Vagina (tissue), 2 donors: ENCODE measurements at regions not wholly inside any gene's neighbourhood (a gene's known extent, or its start where the extent isn't known, plus 50 kb on each side); places are given as distances from the start of the nearest gene placed in this dataset.

Experiments used
- POLR2AphosphoS5 ChIP-seq, 2 donors: sonication (generic); formaldehyde crosslinking; IDR thresholded peaks; one replicate each; pipeline ENCODE4 v1.9.0; 2017; ENCODE audit warnings: antibody characterized with exemption in 2 of 2, mild to moderate bottlenecking in 2 of 2, low read depth in 1 of 2; ENCODE audit not compliant: insufficient read depth in 1 of 2
- TF ChIP-seq, protein P1 (sequence below), 3 experiments: fragments of 450-650 bp in 2 of 3; fragments of 200-600 bp in 1 of 3; sonication (generic) in 1 of 3; IDR thresholded peaks; one replicate each; pipeline ENCODE4 v1.5.1; 2017 to 2019; ENCODE audit warnings: antibody characterized with exemption in 3 of 3, mild to moderate bottlenecking in 2 of 3, moderate library complexity in 2 of 3

DNA sequence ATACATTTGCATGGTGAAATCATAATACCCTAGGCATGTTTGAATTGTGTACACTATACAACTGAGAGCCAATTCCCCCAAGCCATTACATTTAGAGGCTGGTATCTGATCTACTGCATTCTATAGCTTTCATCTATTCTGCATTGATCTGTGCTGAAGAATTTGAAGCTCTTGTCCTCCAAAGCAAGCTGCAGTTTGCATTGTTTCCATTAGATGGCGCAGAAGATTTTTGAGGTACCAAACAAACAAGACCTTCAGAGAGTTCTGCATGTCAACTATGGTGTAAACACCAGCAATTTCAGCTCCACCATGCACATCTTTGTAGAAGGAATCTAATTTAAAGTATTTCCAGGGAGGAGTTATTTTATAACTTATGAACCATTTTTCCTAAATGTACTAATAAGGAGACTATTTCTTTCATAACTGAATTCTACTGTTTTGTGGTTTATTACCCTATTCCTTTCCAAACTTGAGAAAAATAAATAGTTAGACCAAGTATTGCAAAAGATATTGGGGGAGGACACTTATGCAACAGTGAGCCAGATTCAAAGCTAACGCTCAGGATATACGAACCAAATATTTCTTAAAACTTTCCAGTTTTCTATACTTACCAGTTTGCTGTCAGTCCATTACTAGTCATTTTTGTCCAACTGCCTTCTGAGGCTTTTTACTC is 761.8 kb upstream of the ACVR2A start:
- TF ChIP-seq, protein P1, sequence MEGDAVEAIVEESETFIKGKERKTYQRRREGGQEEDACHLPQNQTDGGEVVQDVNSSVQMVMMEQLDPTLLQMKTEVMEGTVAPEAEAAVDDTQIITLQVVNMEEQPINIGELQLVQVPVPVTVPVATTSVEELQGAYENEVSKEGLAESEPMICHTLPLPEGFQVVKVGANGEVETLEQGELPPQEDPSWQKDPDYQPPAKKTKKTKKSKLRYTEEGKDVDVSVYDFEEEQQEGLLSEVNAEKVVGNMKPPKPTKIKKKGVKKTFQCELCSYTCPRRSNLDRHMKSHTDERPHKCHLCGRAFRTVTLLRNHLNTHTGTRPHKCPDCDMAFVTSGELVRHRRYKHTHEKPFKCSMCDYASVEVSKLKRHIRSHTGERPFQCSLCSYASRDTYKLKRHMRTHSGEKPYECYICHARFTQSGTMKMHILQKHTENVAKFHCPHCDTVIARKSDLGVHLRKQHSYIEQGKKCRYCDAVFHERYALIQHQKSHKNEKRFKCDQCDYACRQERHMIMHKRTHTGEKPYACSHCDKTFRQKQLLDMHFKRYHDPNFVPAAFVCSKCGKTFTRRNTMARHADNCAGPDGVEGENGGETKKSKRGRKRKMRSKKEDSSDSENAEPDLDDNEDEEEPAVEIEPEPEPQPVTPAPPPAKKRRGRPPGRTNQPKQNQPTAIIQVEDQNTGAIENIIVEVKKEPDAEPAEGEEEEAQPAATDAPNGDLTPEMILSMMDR (IDR thresholded peaks at IDR 0.05): peak; percentile 20 to 77 (median 74)
- peak in 1 of 2 donors; percentile 35 for TF ChIP-seq POLR2AphosphoS5 (IDR thresholded peaks at IDR 0.05; ENCODE audit: insufficient read depth in 1 of 2, low read depth in 1 of 2)
